Duodenal mucosa (tissue), 2 donors: ENCODE measurements at regions not wholly inside any gene's neighbourhood (a gene's known extent, or its start where the extent isn't known, plus 50 kb on each side); places are given as distances from the start of the nearest gene placed in this dataset.

ENCODE experiments used
- H3K27ac ChIP-seq: one replicate; pipeline ENCODE4 v1.7.0; 2013; ENCODE audit warnings: low read depth, low read length
- H3K27me3 ChIP-seq, 2 donors: one replicate each; pipeline ENCODE4 v1.7.0; 2013; ENCODE audit warnings: low read length in 2 of 2, control low read depth in 1 of 2; ENCODE audit not compliant: insufficient read depth in 2 of 2, control insufficient read depth in 1 of 2
- H3K36me3 ChIP-seq, 2 donors: one replicate each; pipeline ENCODE4 v1.7.0; 2013; ENCODE audit warnings: low read length in 2 of 2, control low read depth in 1 of 2; ENCODE audit not compliant: insufficient read depth in 2 of 2, control insufficient read depth in 1 of 2
- H3K4me1 ChIP-seq, 2 donors: one replicate each; pipeline ENCODE4 v1.7.0; 2013; ENCODE audit warnings: low read length in 2 of 2, control low read depth in 1 of 2; ENCODE audit not compliant: insufficient read depth in 2 of 2, control insufficient read depth in 1 of 2
- H3K4me3 ChIP-seq, 2 donors: one replicate each; pipeline ENCODE4 v1.7.0; 2013; ENCODE audit warnings: low read length in 2 of 2, low read depth in 1 of 2
- H3K9ac ChIP-seq, 2 donors: one replicate each; pipeline ENCODE4 v1.7.0; 2013; ENCODE audit warnings: low read length in 2 of 2, low read depth in 1 of 2
- H3K9me3 ChIP-seq, 2 donors: one replicate each; pipeline ENCODE4 v1.7.0; 2013; ENCODE audit warnings: low read length in 2 of 2, control low read depth in 1 of 2; ENCODE audit not compliant: control insufficient read depth in 1 of 2

DNA sequence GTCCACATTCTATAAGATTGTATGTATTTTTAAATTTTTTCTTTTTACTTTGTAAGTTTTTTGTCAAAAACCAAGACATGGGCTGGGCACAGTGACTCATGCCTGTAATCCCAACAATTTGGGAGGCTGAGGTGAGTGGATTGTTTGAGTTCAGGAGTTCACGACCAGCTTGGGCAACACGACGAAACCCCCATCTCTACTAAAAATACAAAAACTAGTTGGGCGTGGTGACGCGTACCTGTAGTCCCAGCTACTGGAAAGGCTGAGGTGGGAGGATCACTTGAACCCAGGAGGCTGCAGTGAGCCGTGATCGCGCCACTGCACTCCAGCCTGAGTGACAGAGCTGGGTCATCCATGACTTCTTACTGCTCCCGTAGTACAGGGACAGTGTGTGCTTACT, 84.8 kb upstream of the PRDM11 start:
- no peaks in the 10 kb centered on the region for H3K36me3 ChIP-seq
- no peak overlapping the region for H3K27ac ChIP-seq
- no peak overlapping the region for H3K9ac ChIP-seq
- no peaks in the 10 kb centered on the region for H3K4me1 ChIP-seq
- H3K27me3 ChIP-seq = no peaks in the 10 kb centered on the region
- no peak overlapping the region for H3K4me3 ChIP-seq
- peaks cover 3 to 5% of the 10 kb centered on the region in 2 donors for H3K9me3 ChIP-seq

DNA sequence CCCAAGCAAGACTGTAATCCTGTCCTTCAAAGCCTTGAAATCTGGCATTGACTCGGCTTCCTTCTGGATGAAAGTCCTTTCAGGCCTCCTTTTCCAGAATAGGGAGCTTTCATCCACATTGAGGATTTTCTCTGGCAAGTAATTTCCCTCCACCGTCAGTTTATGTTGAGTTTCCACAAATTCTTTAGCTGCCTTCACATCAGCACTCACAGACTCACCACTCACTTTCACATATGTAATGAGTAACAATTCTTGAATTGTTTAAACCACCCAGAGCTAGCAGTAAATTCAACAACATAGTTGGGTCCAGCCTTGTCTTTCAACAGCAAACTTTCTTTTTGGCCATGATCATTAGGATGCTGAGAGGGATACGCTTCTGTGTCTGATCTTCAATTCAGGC, 84.3 kb upstream of the PRDM11 start:
- H3K36me3 ChIP-seq = no peaks in the 10 kb centered on the region
- no peak overlapping the region for H3K9ac ChIP-seq
- peaks cover 3 to 5% of the 10 kb centered on the region in 2 donors for H3K9me3 ChIP-seq
- no peaks in the 10 kb centered on the region for H3K27me3 ChIP-seq
- H3K27ac ChIP-seq = no peak overlapping the region
- H3K4me3 ChIP-seq = no peak overlapping the region
- no peaks in the 10 kb centered on the region for H3K4me1 ChIP-seq

DNA sequence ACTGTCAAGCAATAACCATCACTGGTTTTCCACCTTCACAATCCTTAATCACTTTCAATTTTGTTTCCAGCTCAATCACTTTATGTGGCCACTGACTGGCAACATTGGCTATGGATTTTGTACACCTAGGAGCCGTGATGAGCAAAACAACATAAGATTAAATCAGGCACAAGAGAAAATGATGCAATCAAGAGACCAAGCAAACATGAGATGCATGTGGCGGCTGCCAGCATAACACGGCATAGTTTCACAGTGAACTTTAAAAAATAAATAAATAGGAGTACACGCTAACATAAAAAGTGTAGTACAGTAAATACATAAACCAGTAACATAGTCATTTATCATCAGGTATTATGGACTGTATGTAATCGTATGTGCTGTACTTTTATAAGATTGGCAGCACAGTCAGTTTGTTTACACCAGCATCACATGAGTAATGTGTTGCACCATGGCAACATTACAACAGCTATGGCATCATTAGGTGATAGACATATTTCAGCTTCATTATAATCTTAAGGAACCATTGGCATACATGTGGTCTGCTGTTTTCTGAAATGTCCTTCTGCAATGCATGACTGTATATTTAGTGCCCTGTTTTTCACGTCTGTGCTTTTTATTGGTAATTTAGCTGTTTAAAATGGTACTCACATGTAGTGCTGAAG, 83.3 kb upstream of the PRDM11 start:
- no peak overlapping the region for H3K27ac ChIP-seq
- H3K9me3 ChIP-seq = peaks cover 3 to 5% of the 10 kb centered on the region in 2 donors
- H3K36me3 ChIP-seq = no peaks in the 10 kb centered on the region
- no peaks in the 10 kb centered on the region for H3K27me3 ChIP-seq
- no peak overlapping the region for H3K4me3 ChIP-seq
- no peaks in the 10 kb centered on the region for H3K4me1 ChIP-seq
- H3K9ac ChIP-seq = no peak overlapping the region

DNA sequence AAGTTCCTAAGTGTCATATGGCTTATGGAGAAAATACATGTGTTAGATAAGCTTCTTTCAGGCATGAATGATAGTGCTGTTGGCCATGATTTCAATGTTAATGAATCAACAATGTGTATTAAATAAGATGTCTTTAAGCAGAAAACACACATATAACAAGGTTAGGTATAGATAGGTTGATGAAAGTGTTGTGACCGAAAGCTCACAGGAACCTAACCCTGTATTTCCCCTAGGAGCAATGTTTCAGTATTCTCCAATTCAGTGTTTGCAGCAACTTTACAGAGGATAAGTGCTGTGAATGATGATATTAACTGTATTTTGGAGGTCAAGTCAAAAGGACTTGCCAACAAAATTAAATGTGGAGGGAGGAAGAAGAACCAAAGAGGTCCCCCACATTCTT, 82.8 kb upstream of the PRDM11 start:
- H3K9me3 ChIP-seq = peaks cover 3 to 5% of the 10 kb centered on the region in 2 donors
- no peak overlapping the region for H3K27ac ChIP-seq
- no peaks in the 10 kb centered on the region for H3K36me3 ChIP-seq
- H3K4me3 ChIP-seq = no peak overlapping the region
- no peaks in the 10 kb centered on the region for H3K4me1 ChIP-seq
- no peaks in the 10 kb centered on the region for H3K27me3 ChIP-seq
- H3K9ac ChIP-seq = no peak overlapping the region

GRCh38 chr11:45067966-45068365, 78.5 kb upstream of the PRDM11 start:
- H3K9me3 ChIP-seq = peaks cover 3 to 5% of the 10 kb centered on the region in 2 donors
- no peaks in the 10 kb centered on the region for H3K27me3 ChIP-seq
- no peaks in the 10 kb centered on the region for H3K36me3 ChIP-seq
- H3K4me3 ChIP-seq = no peak overlapping the region
- H3K27ac ChIP-seq = no peak overlapping the region
- no peak overlapping the region for H3K9ac ChIP-seq
- no peaks in the 10 kb centered on the region for H3K4me1 ChIP-seq

- Histone ChIP-seq H3K4me3 (no peak overlapping the region), H3K9ac (no peak overlapping the region), H3K27ac (no peak overlapping the region), H3K36me3 (no peaks in the 10 kb centered on the region), H3K4me1 (peaks cover 0 to 8% of the 10 kb centered on the region in 2 donors), H3K9me3 (no peaks in the 10 kb centered on the region), H3K27me3 (no peaks in the 10 kb centered on the region)
These were observed 75.2 kb upstream of the PRDM11 start for GRCh38 chr11:45071232-45071631.

- no peaks in the 10 kb centered on the region for H3K27me3 ChIP-seq
- H3K4me3 ChIP-seq = no peak overlapping the region
- no peaks in the 10 kb centered on the region for H3K9me3 ChIP-seq
- no peak overlapping the region for H3K27ac ChIP-seq
- H3K4me1 ChIP-seq = peaks cover 0 to 8% of the 10 kb centered on the region in 2 donors
- H3K36me3 ChIP-seq = no peaks in the 10 kb centered on the region
- H3K9ac ChIP-seq = no peak overlapping the region
These were observed 72.7 kb upstream of the PRDM11 start for GRCh38 chr11:45073685-45074141.

DNA sequence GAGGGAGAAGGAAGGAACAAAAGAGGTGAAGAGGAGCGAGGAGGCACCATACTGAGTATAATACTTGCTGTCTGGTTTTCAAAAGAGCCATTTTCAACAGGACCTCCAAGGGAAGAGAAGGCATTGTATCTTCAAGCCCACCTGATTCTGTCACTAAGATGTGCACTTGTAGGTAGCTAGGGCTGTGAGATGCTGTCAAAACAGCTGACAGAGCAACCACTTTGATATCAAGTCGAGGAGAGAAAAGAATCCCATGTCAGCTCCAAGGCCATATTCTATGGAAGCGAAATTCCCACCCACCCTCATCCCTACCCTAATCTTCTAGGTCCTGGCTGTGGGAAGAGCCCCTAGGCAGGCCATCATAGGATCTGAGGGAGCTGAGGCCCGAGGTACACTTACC, 70.9 kb upstream of the PRDM11 start:
- no peak overlapping the region for H3K4me3 ChIP-seq
- peaks cover 10 to 23% of the 10 kb centered on the region in 2 donors for H3K4me1 ChIP-seq
- H3K9me3 ChIP-seq = no peaks in the 10 kb centered on the region
- H3K27me3 ChIP-seq = no peaks in the 10 kb centered on the region
- no peaks in the 10 kb centered on the region for H3K36me3 ChIP-seq
- no peak overlapping the region for H3K9ac ChIP-seq
- no peak overlapping the region for H3K27ac ChIP-seq

DNA sequence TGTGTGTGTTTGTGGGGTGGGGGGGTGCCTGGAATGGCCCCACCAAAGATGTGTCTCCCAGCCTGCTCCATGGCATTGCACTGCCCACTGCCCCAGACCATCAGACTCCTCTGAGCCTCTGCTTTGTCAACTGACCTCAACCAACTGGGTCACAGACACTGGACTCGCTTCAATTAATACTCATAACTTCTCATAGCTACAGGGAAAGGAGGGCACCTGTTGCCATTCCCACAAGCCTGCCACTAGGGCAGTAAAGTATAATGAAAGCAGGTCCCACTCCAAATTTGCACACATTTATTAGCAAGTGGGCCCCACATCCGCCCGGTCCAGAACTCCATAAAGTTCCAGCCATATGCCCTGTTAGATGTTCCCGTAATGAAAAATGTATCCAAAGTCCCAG, 70.5 kb upstream of the PRDM11 start:
- Histone ChIP-seq H3K27me3 (no peaks in the 10 kb centered on the region), H3K4me3 (no peak overlapping the region), H3K36me3 (no peaks in the 10 kb centered on the region), H3K4me1 (peaks cover 11 to 27% of the 10 kb centered on the region in 2 donors), H3K27ac (no peak overlapping the region), H3K9ac (no peak overlapping the region), H3K9me3 (no peaks in the 10 kb centered on the region)

- Histone ChIP-seq H3K4me1 (peaks cover 11 to 27% of the 10 kb centered on the region in 2 donors), H3K36me3 (no peaks in the 10 kb centered on the region)
These were observed 69.7 kb upstream of the PRDM11 start for GRCh38 chr11:45076761-45077160.

More at GRCh38 chr11:45076761-45077160, 69.7 kb upstream of the PRDM11 start:
- Histone ChIP-seq H3K4me3 (no peak overlapping the region), H3K9ac (no peak overlapping the region), H3K9me3 (no peaks in the 10 kb centered on the region), H3K27me3 (no peaks in the 10 kb centered on the region), H3K27ac (no peak overlapping the region)
